ENCODE measurements at regions not wholly inside any gene's neighbourhood (a gene's known extent, or its start where the extent isn't known, plus 50 kb on each side); places are given as distances from the start of the nearest gene placed in this dataset.

- no peak for TF ChIP-seq CTCF (IDR thresholded peaks at IDR 0.05; ENCODE audit: low read length)
- no peak for TF ChIP-seq EZH2 (IDR thresholded peaks at IDR 0.05; ENCODE audit: borderline replicate concordance, low read length)
These were observed 108.4 kb upstream of the MLN start for GRCh38 chr6:33912195-33912594.

Data from OCI-LY1 (cell line).